HL-60 (cell line): ENCODE measurements at regions not wholly inside any gene's neighbourhood (a gene's known extent, or its start where the extent isn't known, plus 50 kb on each side); places are given as distances from the start of the nearest gene placed in this dataset.
"Not testable (repeated sequence)": the region's sequence is repeated elsewhere in the genome, so short reads cannot be mapped to it uniquely, and the experiment has no call there.

ENCODE experiments used
- TF ChIP-seq, protein P1 (sequence below): IDR thresholded peaks from 2 replicates; pipeline ENCODE4 v1.6.1; 2012; ENCODE audit warnings: low read depth; ENCODE audit not compliant: insufficient replicate concordance
- TF ChIP-seq, protein P2 (sequence below): IDR thresholded peaks from one replicate; pipeline ENCODE4 v1.5.1; 2011; ENCODE audit warnings: low read length, control low read depth, inconsistent platforms; ENCODE audit not compliant: insufficient read depth

DNA sequence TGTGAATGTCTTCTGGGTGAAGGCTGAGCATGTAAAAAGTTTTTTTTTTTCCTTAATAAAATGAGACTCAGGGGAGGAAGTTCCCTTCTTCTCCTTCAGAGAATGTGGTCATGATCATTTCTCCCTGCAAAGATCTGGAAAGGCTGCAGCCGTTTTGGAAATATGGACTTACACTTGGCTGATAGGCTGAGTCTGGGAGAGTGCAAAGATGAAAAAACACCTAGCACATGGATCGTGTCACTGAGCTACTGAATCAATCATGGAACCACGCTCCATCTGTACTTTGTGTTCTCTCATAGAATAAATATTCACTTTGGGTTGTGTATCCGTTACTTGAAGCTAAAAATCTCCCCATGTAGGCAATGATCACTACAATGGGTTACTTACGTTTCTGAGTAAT, 290.9 kb upstream of the POTED start:
- TF ChIP-seq, protein P1, sequence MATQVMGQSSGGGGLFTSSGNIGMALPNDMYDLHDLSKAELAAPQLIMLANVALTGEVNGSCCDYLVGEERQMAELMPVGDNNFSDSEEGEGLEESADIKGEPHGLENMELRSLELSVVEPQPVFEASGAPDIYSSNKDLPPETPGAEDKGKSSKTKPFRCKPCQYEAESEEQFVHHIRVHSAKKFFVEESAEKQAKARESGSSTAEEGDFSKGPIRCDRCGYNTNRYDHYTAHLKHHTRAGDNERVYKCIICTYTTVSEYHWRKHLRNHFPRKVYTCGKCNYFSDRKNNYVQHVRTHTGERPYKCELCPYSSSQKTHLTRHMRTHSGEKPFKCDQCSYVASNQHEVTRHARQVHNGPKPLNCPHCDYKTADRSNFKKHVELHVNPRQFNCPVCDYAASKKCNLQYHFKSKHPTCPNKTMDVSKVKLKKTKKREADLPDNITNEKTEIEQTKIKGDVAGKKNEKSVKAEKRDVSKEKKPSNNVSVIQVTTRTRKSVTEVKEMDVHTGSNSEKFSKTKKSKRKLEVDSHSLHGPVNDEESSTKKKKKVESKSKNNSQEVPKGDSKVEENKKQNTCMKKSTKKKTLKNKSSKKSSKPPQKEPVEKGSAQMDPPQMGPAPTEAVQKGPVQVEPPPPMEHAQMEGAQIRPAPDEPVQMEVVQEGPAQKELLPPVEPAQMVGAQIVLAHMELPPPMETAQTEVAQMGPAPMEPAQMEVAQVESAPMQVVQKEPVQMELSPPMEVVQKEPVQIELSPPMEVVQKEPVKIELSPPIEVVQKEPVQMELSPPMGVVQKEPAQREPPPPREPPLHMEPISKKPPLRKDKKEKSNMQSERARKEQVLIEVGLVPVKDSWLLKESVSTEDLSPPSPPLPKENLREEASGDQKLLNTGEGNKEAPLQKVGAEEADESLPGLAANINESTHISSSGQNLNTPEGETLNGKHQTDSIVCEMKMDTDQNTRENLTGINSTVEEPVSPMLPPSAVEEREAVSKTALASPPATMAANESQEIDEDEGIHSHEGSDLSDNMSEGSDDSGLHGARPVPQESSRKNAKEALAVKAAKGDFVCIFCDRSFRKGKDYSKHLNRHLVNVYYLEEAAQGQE, result not testable (repeated sequence)
- TF ChIP-seq, protein P2, sequence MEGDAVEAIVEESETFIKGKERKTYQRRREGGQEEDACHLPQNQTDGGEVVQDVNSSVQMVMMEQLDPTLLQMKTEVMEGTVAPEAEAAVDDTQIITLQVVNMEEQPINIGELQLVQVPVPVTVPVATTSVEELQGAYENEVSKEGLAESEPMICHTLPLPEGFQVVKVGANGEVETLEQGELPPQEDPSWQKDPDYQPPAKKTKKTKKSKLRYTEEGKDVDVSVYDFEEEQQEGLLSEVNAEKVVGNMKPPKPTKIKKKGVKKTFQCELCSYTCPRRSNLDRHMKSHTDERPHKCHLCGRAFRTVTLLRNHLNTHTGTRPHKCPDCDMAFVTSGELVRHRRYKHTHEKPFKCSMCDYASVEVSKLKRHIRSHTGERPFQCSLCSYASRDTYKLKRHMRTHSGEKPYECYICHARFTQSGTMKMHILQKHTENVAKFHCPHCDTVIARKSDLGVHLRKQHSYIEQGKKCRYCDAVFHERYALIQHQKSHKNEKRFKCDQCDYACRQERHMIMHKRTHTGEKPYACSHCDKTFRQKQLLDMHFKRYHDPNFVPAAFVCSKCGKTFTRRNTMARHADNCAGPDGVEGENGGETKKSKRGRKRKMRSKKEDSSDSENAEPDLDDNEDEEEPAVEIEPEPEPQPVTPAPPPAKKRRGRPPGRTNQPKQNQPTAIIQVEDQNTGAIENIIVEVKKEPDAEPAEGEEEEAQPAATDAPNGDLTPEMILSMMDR, result not testable (repeated sequence)
